GM12878 (cell line): ENCODE measurements at regions not wholly inside any gene's neighbourhood (a gene's known extent, or its start where the extent isn't known, plus 50 kb on each side); places are given as distances from the start of the nearest gene placed in this dataset.

ENCODE experiments used
- IRF3 ChIP-seq: fragments of 450-650 bp; IDR thresholded peaks from 2 replicates; pipeline ENCODE4 v1.6.1; 2014; ENCODE audit warnings: mild to moderate bottlenecking
- TAF1 ChIP-seq: IDR thresholded peaks from 2 replicates; pipeline ENCODE4 v1.6.1; 2011; ENCODE audit warnings: mild to moderate bottlenecking, low read depth, low read length, borderline replicate concordance
- TCF3 ChIP-seq: IDR thresholded peaks from 2 replicates; pipeline ENCODE4 v1.6.1; 2012; ENCODE audit warnings: low read depth, mild to moderate bottlenecking, low read length, borderline replicate concordance; ENCODE audit not compliant: insufficient read depth
- TF ChIP-seq, protein P1 (sequence below): fragments of 150-350 bp; IDR thresholded peaks from 2 replicates; pipeline ENCODE4 v1.6.1; 2016; ENCODE audit warnings: low read depth, low read length
- TF ChIP-seq, protein P2 (sequence below), 3 experiments: IDR thresholded peaks in 2 of 3; conservative IDR thresholded peaks in 1 of 3; 2 replicates each; pipeline ENCODE4 v1.5.1; 2011; ENCODE audit warnings: low read depth in 3 of 3, low read length in 3 of 3, mild to moderate bottlenecking in 3 of 3, control low read depth in 2 of 3, moderate library complexity in 2 of 3, inconsistent platforms in 1 of 3, mixed read lengths in 1 of 3; ENCODE audit not compliant: control insufficient read depth in 2 of 3, insufficient read depth in 1 of 3; ENCODE audit errors: extremely low read depth in 1 of 3

DNA sequence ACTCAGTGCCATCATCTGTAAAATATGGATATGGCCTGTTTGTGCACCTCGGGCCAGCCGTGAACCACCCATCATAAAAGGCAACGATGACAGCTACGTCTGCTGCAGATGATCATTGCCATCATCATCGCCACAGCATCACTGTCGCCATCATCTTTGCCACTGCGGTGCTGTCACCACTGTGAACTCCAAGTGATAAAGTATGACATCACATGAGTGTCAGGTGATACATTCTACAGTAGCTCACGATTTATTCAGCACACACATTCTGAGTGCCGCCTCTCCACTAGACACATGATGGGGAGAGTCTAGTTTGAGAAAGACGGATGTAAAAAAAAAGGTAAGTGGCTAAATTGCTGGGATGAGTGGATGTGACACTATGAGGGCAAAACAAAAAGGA lies 755.4 kb upstream of the RAB6C start:
- TF ChIP-seq IRF3 (no peak), TAF1 (no peak), TCF3 (no peak)
- TF ChIP-seq, protein P1, sequence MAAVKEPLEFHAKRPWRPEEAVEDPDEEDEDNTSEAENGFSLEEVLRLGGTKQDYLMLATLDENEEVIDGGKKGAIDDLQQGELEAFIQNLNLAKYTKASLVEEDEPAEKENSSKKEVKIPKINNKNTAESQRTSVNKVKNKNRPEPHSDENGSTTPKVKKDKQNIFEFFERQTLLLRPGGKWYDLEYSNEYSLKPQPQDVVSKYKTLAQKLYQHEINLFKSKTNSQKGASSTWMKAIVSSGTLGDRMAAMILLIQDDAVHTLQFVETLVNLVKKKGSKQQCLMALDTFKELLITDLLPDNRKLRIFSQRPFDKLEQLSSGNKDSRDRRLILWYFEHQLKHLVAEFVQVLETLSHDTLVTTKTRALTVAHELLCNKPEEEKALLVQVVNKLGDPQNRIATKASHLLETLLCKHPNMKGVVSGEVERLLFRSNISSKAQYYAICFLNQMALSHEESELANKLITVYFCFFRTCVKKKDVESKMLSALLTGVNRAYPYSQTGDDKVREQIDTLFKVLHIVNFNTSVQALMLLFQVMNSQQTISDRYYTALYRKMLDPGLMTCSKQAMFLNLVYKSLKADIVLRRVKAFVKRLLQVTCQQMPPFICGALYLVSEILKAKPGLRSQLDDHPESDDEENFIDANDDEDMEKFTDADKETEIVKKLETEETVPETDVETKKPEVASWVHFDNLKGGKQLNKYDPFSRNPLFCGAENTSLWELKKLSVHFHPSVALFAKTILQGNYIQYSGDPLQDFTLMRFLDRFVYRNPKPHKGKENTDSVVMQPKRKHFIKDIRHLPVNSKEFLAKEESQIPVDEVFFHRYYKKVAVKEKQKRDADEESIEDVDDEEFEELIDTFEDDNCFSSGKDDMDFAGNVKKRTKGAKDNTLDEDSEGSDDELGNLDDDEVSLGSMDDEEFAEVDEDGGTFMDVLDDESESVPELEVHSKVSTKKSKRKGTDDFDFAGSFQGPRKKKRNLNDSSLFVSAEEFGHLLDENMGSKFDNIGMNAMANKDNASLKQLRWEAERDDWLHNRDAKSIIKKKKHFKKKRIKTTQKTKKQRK, result no peak
- TF ChIP-seq, protein P2, sequence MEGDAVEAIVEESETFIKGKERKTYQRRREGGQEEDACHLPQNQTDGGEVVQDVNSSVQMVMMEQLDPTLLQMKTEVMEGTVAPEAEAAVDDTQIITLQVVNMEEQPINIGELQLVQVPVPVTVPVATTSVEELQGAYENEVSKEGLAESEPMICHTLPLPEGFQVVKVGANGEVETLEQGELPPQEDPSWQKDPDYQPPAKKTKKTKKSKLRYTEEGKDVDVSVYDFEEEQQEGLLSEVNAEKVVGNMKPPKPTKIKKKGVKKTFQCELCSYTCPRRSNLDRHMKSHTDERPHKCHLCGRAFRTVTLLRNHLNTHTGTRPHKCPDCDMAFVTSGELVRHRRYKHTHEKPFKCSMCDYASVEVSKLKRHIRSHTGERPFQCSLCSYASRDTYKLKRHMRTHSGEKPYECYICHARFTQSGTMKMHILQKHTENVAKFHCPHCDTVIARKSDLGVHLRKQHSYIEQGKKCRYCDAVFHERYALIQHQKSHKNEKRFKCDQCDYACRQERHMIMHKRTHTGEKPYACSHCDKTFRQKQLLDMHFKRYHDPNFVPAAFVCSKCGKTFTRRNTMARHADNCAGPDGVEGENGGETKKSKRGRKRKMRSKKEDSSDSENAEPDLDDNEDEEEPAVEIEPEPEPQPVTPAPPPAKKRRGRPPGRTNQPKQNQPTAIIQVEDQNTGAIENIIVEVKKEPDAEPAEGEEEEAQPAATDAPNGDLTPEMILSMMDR (IDR thresholded peaks at IDR 0.05 in 2 of 3, conservative IDR thresholded peaks at IDR 0.05 in 1 of 3; ENCODE audit: control insufficient read depth in 2 of 3, extremely low read depth in 1 of 3, insufficient read depth in 1 of 3, low read depth in 3 of 3, low read length in 3 of 3), result no peak
